Middle frontal gyrus (tissue), 1 donor: ENCODE measurements at regions not wholly inside any gene's neighbourhood (a gene's known extent, or its start where the extent isn't known, plus 50 kb on each side); places are given as distances from the start of the nearest gene placed in this dataset.
"Not testable (repeated sequence)": the region's sequence is repeated elsewhere in the genome, so short reads cannot be mapped to it uniquely, and the experiment has no call there.

Experiments
- DNase-seq: peaks from one replicate; pipeline ENCODE4 v3.0.0-alpha.2; 2015; ENCODE audit warnings: low spot score; ENCODE audit errors: extremely low spot score

- DNase-seq: no peak
These were observed 297.9 kb upstream of the RIMS1 start for GRCh38 chr6:71588490-71588889.

GRCh38 chr6:71589254-71589653 is 297.1 kb upstream of the RIMS1 start:
- no peak for DNase-seq

GRCh38 chr6:71592643-71593042 is 293.7 kb upstream of the RIMS1 start:
- no peak for DNase-seq

GRCh38 chr6:71599359-71599758 is 287.0 kb upstream of the RIMS1 start:
- no peak for DNase-seq

GRCh38 chr6:71602385-71603007 is 283.9 kb upstream of the RIMS1 start:
- no peak for DNase-seq

- no peak for DNase-seq
These were observed 283.3 kb upstream of the RIMS1 start for GRCh38 chr6:71603021-71603420.

- no peak for DNase-seq
These were observed 277.7 kb upstream of the RIMS1 start for GRCh38 chr6:71608646-71609045.

- no peak for DNase-seq
These were observed 266.5 kb upstream of the RIMS1 start for GRCh38 chr6:71619836-71620235.

GRCh38 chr6:71621918-71622519 is 264.3 kb upstream of the RIMS1 start:
- peak; percentile 8 for DNase-seq

GRCh38 chr6:71642120-71642519 is 244.2 kb upstream of the RIMS1 start:
- no peak for DNase-seq

- no peak for DNase-seq
These were observed 243.6 kb upstream of the RIMS1 start for GRCh38 chr6:71642793-71643192.

GRCh38 chr6:71645299-71645698 is 241.1 kb upstream of the RIMS1 start:
- no peak for DNase-seq

- DNase-seq: no peak
These were observed 236.4 kb upstream of the RIMS1 start for GRCh38 chr6:71649915-71650314.

- no peak for DNase-seq
These were observed 234.7 kb upstream of the RIMS1 start for GRCh38 chr6:71651636-71652035.

GRCh38 chr6:71656121-71656520 is 230.2 kb upstream of the RIMS1 start:
- DNase-seq: no peak

- DNase-seq: no peak
These were observed 220.4 kb upstream of the RIMS1 start for GRCh38 chr6:71665931-71666330.

GRCh38 chr6:71672876-71673275 is 213.5 kb upstream of the RIMS1 start:
- DNase-seq: no peak

- DNase-seq: no peak
These were observed 211.0 kb upstream of the RIMS1 start for GRCh38 chr6:71675386-71675785.

- DNase-seq: no peak
These were observed 210.1 kb upstream of the RIMS1 start for GRCh38 chr6:71676298-71676697.

- DNase-seq: no peak
These were observed 208.3 kb upstream of the RIMS1 start for GRCh38 chr6:71678091-71678490.

- DNase-seq: no peak
These were observed 205.0 kb upstream of the RIMS1 start for GRCh38 chr6:71681234-71681867.

- DNase-seq: not testable (repeated sequence)
These were observed 200.2 kb upstream of the RIMS1 start for GRCh38 chr6:71686021-71686677.
